ENCODE measurements at regions not wholly inside any gene's neighbourhood (a gene's known extent, or its start where the extent isn't known, plus 50 kb on each side); places are given as distances from the start of the nearest gene placed in this dataset.

GRCh38 chr6:146892283-146892612 is 293.5 kb downstream of the ADGB start:
- no peaks in the 10 kb centered on the region for H3K9me3 ChIP-seq (ENCODE audit: low read depth)
- no peak overlapping the region for H2AFZ ChIP-seq
- H3K27ac ChIP-seq = no peak overlapping the region
- no peaks in the 10 kb centered on the region for H3K27me3 ChIP-seq
- no peaks in the 10 kb centered on the region for H4K20me1 ChIP-seq (ENCODE audit: insufficient read depth, poor library complexity, severe bottlenecking)
- no peak overlapping the region for H3K4me3 ChIP-seq
- no peaks in the 10 kb centered on the region for H3K4me1 ChIP-seq (ENCODE audit: insufficient read depth)
- no peaks in the 10 kb centered on the region for H3K9me2 ChIP-seq (replicated peaks; ENCODE audit: insufficient read depth)
- no peaks in the 10 kb centered on the region for H3K36me3 ChIP-seq (replicated peaks; ENCODE audit: insufficient read depth, low read depth)
- H3K79me2 ChIP-seq = no peaks in the 10 kb centered on the region
- whole genome bisulfite sequencing (ENCODE audit: low lambda C conversion rate, missing lambda C conversion rate) = 71% methylated on average over 1 of the region's 1 CpG
- DNase-seq (ENCODE audit: low spot score) = no peak
- H3K4me2 ChIP-seq = no peak overlapping the region
- TF ChIP-seq EZH2 (IDR thresholded peaks at IDR 0.05; ENCODE audit: borderline replicate concordance) (no peak), EZH2phosphoT487 (IDR thresholded peaks at IDR 0.05; ENCODE audit: low read depth, severe bottlenecking, unreplicated experiment) (no peak), CTCF (IDR thresholded peaks at IDR 0.05; ENCODE audit: poor library complexity) (no peak)

DNA sequence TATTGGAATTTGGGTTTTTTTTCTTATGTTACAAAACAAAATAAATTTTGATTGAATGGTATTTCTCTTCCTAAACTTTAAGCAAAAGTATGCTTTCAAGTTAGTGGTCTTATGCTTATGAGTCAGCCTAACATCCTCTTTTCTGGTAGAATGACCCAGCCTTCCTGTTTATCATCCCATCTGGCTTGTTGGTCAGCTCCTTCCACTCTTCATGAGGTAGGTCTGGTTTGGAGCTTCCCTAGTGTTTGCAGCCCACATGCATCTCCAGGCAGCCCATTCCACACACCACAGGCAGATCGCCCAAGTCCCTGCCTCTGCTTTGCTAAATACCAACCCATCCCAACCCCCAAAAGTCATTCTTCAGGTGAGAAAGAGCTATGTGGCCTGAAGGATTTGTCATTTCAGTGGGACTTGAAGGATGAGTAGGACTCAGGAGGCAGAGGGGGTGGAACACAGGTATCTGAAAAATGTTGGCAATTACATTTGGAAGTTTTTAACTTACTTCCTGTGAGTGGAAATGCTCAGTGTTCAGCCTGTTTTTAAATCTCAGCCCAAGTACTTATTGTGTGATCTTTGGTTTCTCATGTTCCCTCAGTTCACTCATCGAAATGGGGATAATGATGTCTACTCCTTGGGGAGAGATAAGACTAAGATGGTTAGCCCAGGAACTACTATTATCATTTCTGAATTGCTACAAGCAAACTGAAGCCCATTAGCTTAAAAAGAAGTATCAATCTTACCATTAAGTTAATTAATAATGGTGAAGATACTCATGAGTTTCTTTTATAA is 294.0 kb downstream of the ADGB start:
- no peak overlapping the region for H3K27ac ChIP-seq
- WGBS (ENCODE audit: low lambda C conversion rate, missing lambda C conversion rate) = 90% methylated on average over 2 of the region's 2 CpGs
- H3K4me3 ChIP-seq = no peak overlapping the region
- no peak overlapping the region for H2AFZ ChIP-seq
- no peak overlapping the region for H3K4me2 ChIP-seq
- H3K4me1 ChIP-seq (ENCODE audit: insufficient read depth) = no peaks in the 10 kb centered on the region
- no peaks in the 10 kb centered on the region for H3K79me2 ChIP-seq
- no peaks in the 10 kb centered on the region for H3K9me2 ChIP-seq (replicated peaks; ENCODE audit: insufficient read depth)
- TF ChIP-seq EZH2 (IDR thresholded peaks at IDR 0.05; ENCODE audit: borderline replicate concordance) (no peak), EZH2phosphoT487 (IDR thresholded peaks at IDR 0.05; ENCODE audit: low read depth, severe bottlenecking, unreplicated experiment) (no peak), CTCF (IDR thresholded peaks at IDR 0.05; ENCODE audit: poor library complexity) (no peak)
- H3K27me3 ChIP-seq = no peaks in the 10 kb centered on the region
- no peaks in the 10 kb centered on the region for H4K20me1 ChIP-seq (ENCODE audit: insufficient read depth, poor library complexity, severe bottlenecking)
- no peaks in the 10 kb centered on the region for H3K36me3 ChIP-seq (replicated peaks; ENCODE audit: insufficient read depth, low read depth)
- no peak for DNase-seq (ENCODE audit: low spot score)
- H3K9me3 ChIP-seq (ENCODE audit: low read depth) = no peaks in the 10 kb centered on the region

DNA sequence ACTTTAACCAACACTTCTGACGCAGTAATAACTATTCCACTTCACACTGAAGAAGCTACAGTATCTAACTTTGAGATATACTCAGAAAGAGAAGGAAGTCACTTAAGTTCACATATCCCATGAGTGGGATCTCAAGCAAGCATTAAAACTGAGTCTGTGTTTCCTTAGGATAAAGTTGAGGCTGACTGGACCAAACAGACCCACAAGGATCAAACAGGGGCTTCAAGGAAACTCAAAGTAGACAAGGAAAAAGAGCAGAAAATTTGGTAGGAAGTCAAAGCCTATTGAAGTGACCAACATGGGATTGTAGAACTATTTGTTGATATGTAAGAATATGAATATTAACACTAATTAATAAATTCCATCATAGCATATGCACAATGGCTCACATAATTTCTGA is 294.9 kb downstream of the ADGB start:
- H4K20me1 ChIP-seq (ENCODE audit: insufficient read depth, poor library complexity, severe bottlenecking) = no peaks in the 10 kb centered on the region

More for the DNA sequence above, 294.9 kb downstream of the ADGB start:
- H3K27me3 ChIP-seq = no peaks in the 10 kb centered on the region
- 97% methylated on average over 1 of the region's 1 CpG for WGBS (ENCODE audit: low lambda C conversion rate, missing lambda C conversion rate)
- H3K4me3 ChIP-seq = no peak overlapping the region
- H3K4me1 ChIP-seq (ENCODE audit: insufficient read depth) = no peaks in the 10 kb centered on the region
- TF ChIP-seq EZH2phosphoT487 (IDR thresholded peaks at IDR 0.05; ENCODE audit: low read depth, severe bottlenecking, unreplicated experiment) (no peak), CTCF (IDR thresholded peaks at IDR 0.05; ENCODE audit: poor library complexity) (no peak), EZH2 (IDR thresholded peaks at IDR 0.05; ENCODE audit: borderline replicate concordance) (no peak)
- H3K9me2 ChIP-seq (replicated peaks; ENCODE audit: insufficient read depth) = no peaks in the 10 kb centered on the region
- H3K9me3 ChIP-seq (ENCODE audit: low read depth) = no peaks in the 10 kb centered on the region
- no peak overlapping the region for H3K4me2 ChIP-seq
- H3K79me2 ChIP-seq = no peaks in the 10 kb centered on the region
- H3K27ac ChIP-seq = no peak overlapping the region
- H2AFZ ChIP-seq = no peak overlapping the region
- no peaks in the 10 kb centered on the region for H3K36me3 ChIP-seq (replicated peaks; ENCODE audit: insufficient read depth, low read depth)
- no peak for DNase-seq (ENCODE audit: low spot score)

Measured in hepatocyte (in vitro differentiated cells).